ENCODE measurements at regions not wholly inside any gene's neighbourhood (a gene's known extent, or its start where the extent isn't known, plus 50 kb on each side); places are given as distances from the start of the nearest gene placed in this dataset.

GRCh38 chr5:74311961-74312360 is 328.6 kb downstream of the ENC1 start:
- Mint-ChIP-seq H3K27ac (ENCODE audit: unreplicated experiment) (no peak overlapping the region), H3K4me3 (ENCODE audit: low read depth, unreplicated experiment) (no peak overlapping the region), H3K4me1 (ENCODE audit: low read depth, unreplicated experiment) (peaks cover 28% of the 10 kb centered on the region), H3K36me3 (ENCODE audit: insufficient read depth, unreplicated experiment) (no peaks in the 10 kb centered on the region), H3K9me3 (ENCODE audit: low read depth, unreplicated experiment) (peaks cover 3% of the 10 kb centered on the region), H3K27me3 (ENCODE audit: unreplicated experiment) (no peaks in the 10 kb centered on the region)
- DNase-seq, result no peak
- CTCF ChIA-PET, result interaction anchor here (1.0 kb wide), 1 partner anchor 25 kb away, joined by 3 read pairs; no protein-coding TSS in a partner anchor
- no TSS peak for BruUV-seq (replicated peaks)
- intact Hi-C loops (cut with micrococcal nuclease; ENCODE audit: unreplicated experiment), result no loop called here
- TF ChIP-seq CTCF (IDR thresholded peaks at IDR 0.05; ENCODE audit: unreplicated experiment), result no peak

GRCh38 chr5:74310997-74311930 is 329.3 kb downstream of the ENC1 start:
- CTCF ChIA-PET, result interaction anchor here (0.5 to 1.0 kb wide), 2 partner anchors 25 to 80 kb away, joined by 3 read pairs; no protein-coding TSS in a partner anchor
- DNase-seq, result no peak
- Mint-ChIP-seq H3K27ac (ENCODE audit: unreplicated experiment) (no peak overlapping the region), H3K4me3 (ENCODE audit: low read depth, unreplicated experiment) (no peak overlapping the region), H3K9me3 (ENCODE audit: low read depth, unreplicated experiment) (peaks cover 3% of the 10 kb centered on the region), H3K27me3 (ENCODE audit: unreplicated experiment) (no peaks in the 10 kb centered on the region), H3K36me3 (ENCODE audit: insufficient read depth, unreplicated experiment) (no peaks in the 10 kb centered on the region), H3K4me1 (ENCODE audit: low read depth, unreplicated experiment) (peaks cover 21% of the 10 kb centered on the region)
- no peak for TF ChIP-seq CTCF (IDR thresholded peaks at IDR 0.05; ENCODE audit: unreplicated experiment)
- intact Hi-C loops (cut with micrococcal nuclease; ENCODE audit: unreplicated experiment), result no loop called here
- no TSS peak for BruUV-seq (replicated peaks)

- CTCF ChIA-PET, result interaction anchor here (0.5 to 1.0 kb wide), 2 partner anchors 10 to 81 kb away, joined by 3 to 4 read pairs; no protein-coding TSS in a partner anchor
- no peak overlapping the region for H3K27ac Mint-ChIP-seq (ENCODE audit: unreplicated experiment)
- intact Hi-C loops (cut with micrococcal nuclease; ENCODE audit: unreplicated experiment), result no loop called here
- no peak overlapping the region for H3K4me3 Mint-ChIP-seq (ENCODE audit: low read depth, unreplicated experiment)
- H3K4me1 Mint-ChIP-seq (ENCODE audit: low read depth, unreplicated experiment), result peaks cover 13% of the 10 kb centered on the region
- no TSS peak for BruUV-seq (replicated peaks)
- DNase-seq, result no peak
- no peaks in the 10 kb centered on the region for H3K36me3 Mint-ChIP-seq (ENCODE audit: insufficient read depth, unreplicated experiment)
- H3K27me3 Mint-ChIP-seq (ENCODE audit: unreplicated experiment), result no peaks in the 10 kb centered on the region
- peaks cover 3% of the 10 kb centered on the region for H3K9me3 Mint-ChIP-seq (ENCODE audit: low read depth, unreplicated experiment)
- no peak for TF ChIP-seq CTCF (IDR thresholded peaks at IDR 0.05; ENCODE audit: unreplicated experiment)
These were observed 330.1 kb downstream of the ENC1 start for GRCh38 chr5:74310386-74310785.

- no peaks in the 10 kb centered on the region for H3K4me1 Mint-ChIP-seq (ENCODE audit: low read depth, unreplicated experiment)
- no TSS peak for BruUV-seq (replicated peaks)
- CTCF ChIA-PET, result no interaction called here
These were observed 331.5 kb downstream of the ENC1 start for GRCh38 chr5:74309050-74309449.

More at GRCh38 chr5:74309050-74309449, 331.5 kb downstream of the ENC1 start:
- Mint-ChIP-seq H3K27me3 (ENCODE audit: unreplicated experiment) (no peaks in the 10 kb centered on the region), H3K27ac (ENCODE audit: unreplicated experiment) (no peak overlapping the region), H3K36me3 (ENCODE audit: insufficient read depth, unreplicated experiment) (no peaks in the 10 kb centered on the region), H3K4me3 (ENCODE audit: low read depth, unreplicated experiment) (no peak overlapping the region), H3K9me3 (ENCODE audit: low read depth, unreplicated experiment) (peaks cover 3% of the 10 kb centered on the region)
- TF ChIP-seq CTCF (IDR thresholded peaks at IDR 0.05; ENCODE audit: unreplicated experiment), result no peak
- DNase-seq, result no peak
- intact Hi-C loops (cut with micrococcal nuclease; ENCODE audit: unreplicated experiment), result no loop called here

Measured in Calu3 (cell line).